GM18907 (cell line): ENCODE measurements at regions not wholly inside any gene's neighbourhood (a gene's known extent, or its start where the extent isn't known, plus 50 kb on each side); places are given as distances from the start of the nearest gene placed in this dataset.

ENCODE experiments used
- ATAC-seq: cut with Tn5 transposase; IDR thresholded peaks from one replicate; pipeline ENCODE4 v1.9.1; 2021; ENCODE audit warnings: mild to moderate bottlenecking, moderate library complexity; ENCODE audit not compliant: unreplicated experiment

- no peak for ATAC-seq
Measured at GRCh38 chr7:45986355-45987298, 65.6 kb upstream of the IGFBP3 start.

GRCh38 chr7:45985902-45986301, 64.8 kb upstream of the IGFBP3 start:
- ATAC-seq: no peak

DNA sequence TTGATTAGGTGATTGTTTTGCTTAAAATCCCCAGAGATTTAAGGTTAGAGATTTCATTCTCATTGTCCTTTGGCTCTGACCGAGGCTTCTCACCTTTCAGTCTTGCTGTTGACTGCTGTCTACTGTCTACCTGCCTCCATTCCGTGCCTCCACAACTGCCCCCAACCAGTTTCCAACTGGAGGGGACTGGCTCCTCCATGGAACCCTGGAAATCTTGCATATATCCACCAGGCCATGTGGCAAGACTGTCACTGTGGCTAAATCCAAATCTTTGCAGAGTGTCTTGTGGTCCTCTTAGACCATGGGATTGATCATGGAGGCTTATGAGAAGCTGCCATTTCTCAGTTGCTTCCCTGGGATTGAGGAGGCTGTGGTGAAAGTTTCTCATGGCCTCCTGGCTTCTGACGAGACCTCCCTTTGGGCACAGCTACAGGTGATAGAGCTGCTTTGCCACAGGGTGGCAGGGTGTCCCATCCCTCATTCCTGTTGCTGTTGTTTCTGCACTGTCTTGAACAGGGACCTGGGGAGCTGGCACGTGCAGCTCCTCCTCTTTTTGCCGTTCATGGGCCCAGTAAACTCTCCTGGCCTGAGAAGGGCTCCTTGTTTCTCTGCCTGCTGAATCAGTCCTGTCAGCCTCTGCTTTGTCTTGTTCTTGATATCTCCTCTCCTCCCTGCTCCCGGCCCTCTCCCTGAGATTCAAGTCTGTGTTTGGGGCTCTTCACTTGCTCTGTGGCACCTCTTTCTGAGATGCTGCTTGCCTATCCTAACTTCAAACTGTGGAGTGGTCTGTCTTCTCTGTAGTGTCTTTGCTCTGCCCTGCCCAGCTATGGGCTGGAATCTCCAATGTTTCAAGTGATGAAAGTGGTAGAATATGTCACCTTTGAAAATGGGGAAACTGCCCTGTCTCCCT, 63.6 kb upstream of the IGFBP3 start:
- no peak for ATAC-seq

GRCh38 chr7:45983720-45984255, 62.7 kb upstream of the IGFBP3 start:
- ATAC-seq: no peak

GRCh38 chr7:45982907-45983719, 62.0 kb upstream of the IGFBP3 start:
- ATAC-seq: no peak

GRCh38 chr7:45982132-45982531, 61.1 kb upstream of the IGFBP3 start:
- no peak for ATAC-seq

GRCh38 chr7:45980973-45981372, 59.9 kb upstream of the IGFBP3 start:
- no peak for ATAC-seq

- ATAC-seq: no peak
Measured at GRCh38 chr7:45980181-45980905, 59.3 kb upstream of the IGFBP3 start.

DNA sequence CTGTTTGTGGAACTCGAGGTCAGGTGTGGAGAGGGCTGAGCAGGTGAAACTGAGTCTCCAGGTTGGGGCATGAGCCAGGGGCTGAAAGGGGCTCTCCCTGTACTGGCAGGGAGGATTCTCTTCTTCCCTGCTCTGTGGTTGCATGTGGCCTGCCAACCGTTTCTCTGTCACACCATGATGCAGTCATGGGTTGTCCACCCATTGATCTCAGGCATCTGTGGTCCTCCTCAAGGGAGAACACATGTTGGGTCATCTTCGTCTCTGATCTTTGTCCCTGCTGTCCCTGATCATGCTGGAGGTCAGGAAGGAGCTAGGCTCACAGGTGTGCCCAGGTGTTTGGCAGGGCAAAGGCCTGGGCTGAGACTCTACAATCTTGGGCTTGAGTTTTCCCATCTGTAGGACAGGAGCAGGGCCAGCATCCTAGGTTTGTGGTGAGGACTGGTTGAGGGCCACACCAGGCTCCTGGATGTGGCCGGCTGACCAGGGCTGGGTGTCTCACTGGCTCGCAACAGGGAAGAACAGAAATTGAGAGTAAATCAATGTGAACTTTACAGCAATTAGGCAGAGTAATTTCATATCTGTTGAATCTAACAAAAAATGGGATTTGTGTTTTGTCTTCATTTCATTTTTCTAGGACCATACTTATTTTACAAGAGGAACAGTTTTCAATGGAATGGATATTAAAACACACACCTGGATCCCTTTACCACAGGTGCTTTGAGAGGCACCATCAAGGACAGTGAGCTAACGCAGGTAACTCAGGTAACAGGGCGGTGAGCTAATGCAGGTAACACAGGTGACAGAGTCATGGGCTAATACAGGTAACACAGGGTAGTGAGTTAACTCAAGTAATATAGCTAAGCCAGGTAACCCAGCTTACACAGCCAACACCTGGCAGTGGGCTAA, 58.5 kb upstream of the IGFBP3 start:
- ATAC-seq: no peak

DNA sequence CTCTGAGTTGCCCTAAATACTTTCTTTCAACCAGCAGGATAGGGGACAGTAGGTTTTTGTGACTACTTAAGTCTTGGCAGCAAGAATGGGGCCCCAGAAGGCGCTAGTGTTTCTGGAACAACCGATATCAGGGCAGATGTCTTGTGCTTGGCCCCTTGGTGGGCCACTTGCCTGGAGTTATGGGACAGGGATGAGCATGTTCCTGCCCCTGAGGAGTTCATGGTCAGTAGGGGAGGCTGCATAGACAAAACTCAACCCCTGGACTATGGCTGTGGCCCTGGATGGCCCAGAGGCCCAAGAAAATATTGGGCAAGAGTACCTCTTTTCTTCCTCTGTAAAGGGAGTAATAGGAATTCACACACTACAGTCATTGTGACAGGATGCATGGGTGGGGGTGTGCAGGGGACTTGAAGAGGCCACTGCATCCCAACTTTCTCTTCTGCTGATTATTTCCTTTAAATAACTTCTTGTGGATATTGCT, 57.7 kb upstream of the IGFBP3 start:
- ATAC-seq: no peak

DNA sequence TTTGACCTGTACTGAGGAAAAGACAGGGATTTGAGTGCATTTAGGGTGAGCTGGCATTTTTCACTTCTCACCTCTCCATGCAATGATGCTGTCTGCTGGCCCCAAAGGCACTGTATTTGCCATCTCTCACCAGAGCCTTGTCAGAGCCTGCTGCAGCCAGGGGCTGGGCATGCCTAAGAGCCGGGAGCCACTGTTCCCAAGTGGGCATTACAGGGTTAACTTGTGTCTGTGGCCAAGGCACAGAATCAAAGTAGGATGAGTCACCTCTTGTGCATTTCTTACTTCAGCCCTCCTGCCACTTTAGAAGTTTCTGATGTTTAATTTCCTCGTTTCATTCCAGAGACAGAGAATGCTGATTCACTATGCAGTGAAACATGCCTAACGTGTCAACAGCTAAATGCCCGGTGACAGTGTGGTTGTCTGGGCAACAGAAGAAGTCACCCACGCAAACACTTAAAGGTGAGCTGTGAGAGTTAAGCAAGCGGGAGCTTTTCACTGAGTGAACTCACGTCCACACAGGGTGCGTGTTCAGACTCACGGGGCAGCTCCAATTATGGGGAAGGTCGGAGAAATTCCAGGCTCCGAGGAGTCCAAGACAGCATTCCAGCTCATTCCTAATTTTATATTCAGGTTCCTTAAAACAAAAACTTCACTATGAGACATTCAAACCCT, 57.1 kb upstream of the IGFBP3 start:
- no peak for ATAC-seq

- ATAC-seq: no peak
Measured at GRCh38 chr7:45977256-45977780, 56.2 kb upstream of the IGFBP3 start.

GRCh38 chr7:45976485-45976856, 55.4 kb upstream of the IGFBP3 start:
- no peak for ATAC-seq

- ATAC-seq: no peak
Measured at GRCh38 chr7:45975847-45976484, 54.9 kb upstream of the IGFBP3 start.

GRCh38 chr7:45975367-45975766, 54.3 kb upstream of the IGFBP3 start:
- no peak for ATAC-seq

DNA sequence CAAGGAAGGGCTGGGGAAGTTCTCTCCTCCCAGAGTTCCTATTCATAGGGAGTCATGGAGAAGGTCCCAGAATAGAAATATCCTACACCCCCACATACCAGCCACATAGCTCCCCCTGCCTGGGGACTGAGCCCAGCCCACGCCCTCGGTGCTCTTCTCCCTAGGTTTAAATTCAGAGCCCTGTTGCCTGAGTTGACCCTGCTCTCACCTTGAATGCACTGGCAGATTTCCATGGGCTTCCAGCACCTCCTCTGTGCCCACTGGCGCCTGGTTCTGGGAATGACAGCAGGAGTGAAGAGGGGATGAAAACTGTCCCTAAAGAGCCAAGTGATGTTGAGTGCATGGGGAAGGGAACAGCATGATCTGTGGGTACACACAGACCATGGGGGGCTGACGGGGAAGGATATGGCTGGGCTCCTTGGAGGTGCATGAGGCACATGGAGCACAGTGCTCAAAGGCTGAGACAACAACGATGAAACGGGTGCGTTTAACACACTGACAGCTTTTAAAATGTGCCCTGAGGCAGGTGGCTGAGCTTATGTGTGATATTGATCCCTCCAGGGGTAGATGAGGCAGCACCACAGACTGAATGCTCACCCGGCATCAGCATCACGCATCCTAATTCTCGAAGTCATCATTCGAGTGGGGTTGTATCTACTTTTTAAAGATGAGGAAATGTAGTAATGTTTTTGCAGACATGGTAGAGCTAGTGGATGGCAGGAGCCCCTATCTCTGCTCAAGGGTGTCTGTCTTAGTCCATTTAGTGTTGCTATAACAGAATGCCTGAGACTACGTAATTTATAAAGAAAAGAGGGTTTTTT, 53.7 kb upstream of the IGFBP3 start:
- no peak for ATAC-seq
